AG09309 (cell line): ENCODE measurements at regions not wholly inside any gene's neighbourhood (a gene's known extent, or its start where the extent isn't known, plus 50 kb on each side); places are given as distances from the start of the nearest gene placed in this dataset.

Experiments used
- DNase-seq: peaks from one replicate; pipeline ENCODE4 v3.0.0-alpha.2; 2010; ENCODE audit warnings: low read depth
- H3K4me3 ChIP-seq: 2 replicates; pipeline ENCODE4 v1.5.1; 2011; ENCODE audit warnings: mild to moderate bottlenecking, low read depth, low read length, moderate library complexity; ENCODE audit not compliant: control insufficient read depth
- CTCF ChIP-seq: IDR thresholded peaks from 2 replicates; pipeline ENCODE4 v1.5.1; 2011; ENCODE audit warnings: mild to moderate bottlenecking, low read depth, low read length, inconsistent platforms; ENCODE audit not compliant: insufficient read depth, control insufficient read depth; ENCODE audit errors: missing control alignments

GRCh38 chr16:55081622-55082590 is 151.2 kb downstream of the IRX5 start:
- H3K4me3 ChIP-seq, result no peak overlapping the region
- no peak for DNase-seq
- no peak for TF ChIP-seq CTCF

- DNase-seq, result no peak
- TF ChIP-seq CTCF, result no peak
- no peak overlapping the region for H3K4me3 ChIP-seq
Observed at GRCh38 chr16:55082591-55082976, 151.9 kb downstream of the IRX5 start.

- H3K4me3 ChIP-seq, result no peak overlapping the region
- no peak for DNase-seq
- TF ChIP-seq CTCF, result no peak
Observed at GRCh38 chr16:55083052-55083451, 152.4 kb downstream of the IRX5 start.

- H3K4me3 ChIP-seq, result no peak overlapping the region
- DNase-seq, result no peak
- TF ChIP-seq CTCF, result no peak
Observed at GRCh38 chr16:55088098-55088497, 157.4 kb downstream of the IRX5 start.

- H3K4me3 ChIP-seq, result no peak overlapping the region
- TF ChIP-seq CTCF, result no peak
- no peak for DNase-seq
Observed at GRCh38 chr16:55089600-55089999, 158.9 kb downstream of the IRX5 start.

- no peak for TF ChIP-seq CTCF
- DNase-seq, result no peak
- H3K4me3 ChIP-seq, result no peak overlapping the region
Observed at GRCh38 chr16:55091213-55091870, 160.7 kb downstream of the IRX5 start.
